ENCODE measurements at regions not wholly inside any gene's neighbourhood (a gene's known extent, or its start where the extent isn't known, plus 50 kb on each side); places are given as distances from the start of the nearest gene placed in this dataset.

GRCh38 chr13:111448504-111448903 is 128.1 kb downstream of the TEX29 start:
- H3K36me3 ChIP-seq (replicated peaks; ENCODE audit: insufficient read depth, low read length) = no peaks in the 10 kb centered on the region
- no peaks in the 10 kb centered on the region for H3K9me3 ChIP-seq (replicated peaks; ENCODE audit: insufficient read depth, low read length)
- no peaks in the 10 kb centered on the region for H3K9me2 ChIP-seq (replicated peaks; ENCODE audit: insufficient read depth, low read length)
- no peak overlapping the region for H3K4me2 ChIP-seq (ENCODE audit: low read depth, low read length)
- no peak overlapping the region for H3K4me3 ChIP-seq (ENCODE audit: low read length)
- no peaks in the 10 kb centered on the region for H4K20me1 ChIP-seq (ENCODE audit: insufficient read depth, low read length)
- no peak for TF ChIP-seq EZH2phosphoT487 (IDR thresholded peaks at IDR 0.05; ENCODE audit: low read length)
- no peak for TF ChIP-seq EZH2 (optimal IDR thresholded peaks at IDR 0.05; ENCODE audit: low read depth, low read length)
- no peak for TF ChIP-seq CTCF (IDR thresholded peaks at IDR 0.05; ENCODE audit: low read length)
- no peak overlapping the region for H2AFZ ChIP-seq (ENCODE audit: low read length)
- H3K27me3 ChIP-seq (replicated peaks; ENCODE audit: insufficient read depth, low read length) = no peaks in the 10 kb centered on the region
- no peaks in the 10 kb centered on the region for H3K4me1 ChIP-seq (ENCODE audit: low read length)
- no peak overlapping the region for H3K9ac ChIP-seq (ENCODE audit: low read length)
- no peak overlapping the region for H3K27ac ChIP-seq (ENCODE audit: low read length)
- H3F3A ChIP-seq (ENCODE audit: insufficient read depth, low read length) = no peaks in the 10 kb centered on the region
- no peak for DNase-seq
- peaks cover 67% of the 10 kb centered on the region for H3K79me2 ChIP-seq (ENCODE audit: low read length)

- Histone ChIP-seq H3K4me1 (ENCODE audit: low read length) (no peaks in the 10 kb centered on the region), H3K27ac (ENCODE audit: low read length) (no peak overlapping the region), H3K9me2 (replicated peaks; ENCODE audit: insufficient read depth, low read length) (no peaks in the 10 kb centered on the region), H3K79me2 (ENCODE audit: low read length) (peaks cover 65% of the 10 kb centered on the region), H3K36me3 (replicated peaks; ENCODE audit: insufficient read depth, low read length) (no peaks in the 10 kb centered on the region), H3K27me3 (replicated peaks; ENCODE audit: insufficient read depth, low read length) (no peaks in the 10 kb centered on the region), H3K4me3 (ENCODE audit: low read length) (no peak overlapping the region), H3K9ac (ENCODE audit: low read length) (no peak overlapping the region), H3F3A (ENCODE audit: insufficient read depth, low read length) (no peaks in the 10 kb centered on the region), H2AFZ (ENCODE audit: low read length) (no peak overlapping the region), H3K4me2 (ENCODE audit: low read depth, low read length) (no peak overlapping the region), H4K20me1 (ENCODE audit: insufficient read depth, low read length) (no peaks in the 10 kb centered on the region), H3K9me3 (replicated peaks; ENCODE audit: insufficient read depth, low read length) (no peaks in the 10 kb centered on the region)
- TF ChIP-seq CTCF (IDR thresholded peaks at IDR 0.05; ENCODE audit: low read length) = no peak
- no peak for TF ChIP-seq EZH2 (optimal IDR thresholded peaks at IDR 0.05; ENCODE audit: low read depth, low read length)
- TF ChIP-seq EZH2phosphoT487 (IDR thresholded peaks at IDR 0.05; ENCODE audit: low read length) = no peak
- no peak for DNase-seq
Measured at GRCh38 chr13:111449041-111449440, 128.6 kb downstream of the TEX29 start.

GRCh38 chr13:111451402-111451801 is 131.0 kb downstream of the TEX29 start:
- H3K9me2 ChIP-seq (replicated peaks; ENCODE audit: insufficient read depth, low read length) = no peaks in the 10 kb centered on the region
- H3F3A ChIP-seq (ENCODE audit: insufficient read depth, low read length) = no peaks in the 10 kb centered on the region
- peaks cover 69% of the 10 kb centered on the region for H3K79me2 ChIP-seq (ENCODE audit: low read length)
- no peak overlapping the region for H3K27ac ChIP-seq (ENCODE audit: low read length)
- no peak overlapping the region for H3K4me2 ChIP-seq (ENCODE audit: low read depth, low read length)
- H3K27me3 ChIP-seq (replicated peaks; ENCODE audit: insufficient read depth, low read length) = no peaks in the 10 kb centered on the region
- H3K9ac ChIP-seq (ENCODE audit: low read length) = no peak overlapping the region
- TF ChIP-seq EZH2phosphoT487 (IDR thresholded peaks at IDR 0.05; ENCODE audit: low read length) (no peak), CTCF (IDR thresholded peaks at IDR 0.05; ENCODE audit: low read length) (no peak), EZH2 (optimal IDR thresholded peaks at IDR 0.05; ENCODE audit: low read depth, low read length) (no peak)
- H3K4me1 ChIP-seq (ENCODE audit: low read length) = no peaks in the 10 kb centered on the region
- DNase-seq = no peak
- H3K36me3 ChIP-seq (replicated peaks; ENCODE audit: insufficient read depth, low read length) = no peaks in the 10 kb centered on the region
- no peaks in the 10 kb centered on the region for H4K20me1 ChIP-seq (ENCODE audit: insufficient read depth, low read length)
- H3K4me3 ChIP-seq (ENCODE audit: low read length) = no peak overlapping the region
- no peak overlapping the region for H2AFZ ChIP-seq (ENCODE audit: low read length)
- no peaks in the 10 kb centered on the region for H3K9me3 ChIP-seq (replicated peaks; ENCODE audit: insufficient read depth, low read length)
